WTC11 (cell line): ENCODE measurements at regions not wholly inside any gene's neighbourhood (a gene's known extent, or its start where the extent isn't known, plus 50 kb on each side); places are given as distances from the start of the nearest gene placed in this dataset.

Source experiments
- ATF1 ChIP-seq: sonication (generic); formaldehyde crosslinking; IDR thresholded peaks from 2 replicates; pipeline ENCODE4 v1.8.1; 2023; ENCODE audit warnings: mild to moderate bottlenecking, moderate library complexity, missing genetic modification reagents
- E2F1 ChIP-seq: sonication (generic); formaldehyde crosslinking; IDR thresholded peaks from 2 replicates; pipeline ENCODE4 v1.8.0; 2022; ENCODE audit warnings: mild to moderate bottlenecking, missing genetic modification reagents
- MYBL2 ChIP-seq: sonication (generic); formaldehyde crosslinking; IDR thresholded peaks from 2 replicates; pipeline ENCODE4 v1.8.1; 2023; ENCODE audit warnings: mild to moderate bottlenecking, moderate library complexity, missing genetic modification reagents
- TEAD1 ChIP-seq: sonication (generic); formaldehyde crosslinking; IDR thresholded peaks from 2 replicates; pipeline ENCODE4 v1.8.0; 2022; ENCODE audit warnings: mild to moderate bottlenecking, missing genetic modification reagents
- TF ChIP-seq, protein P1 (sequence below): fragments of 200-600 bp; IDR thresholded peaks from 2 replicates; pipeline ENCODE4 v1.8.0; 2022; ENCODE audit warnings: antibody characterized with exemption

- TF ChIP-seq ATF1 (no peak), E2F1 (no peak), MYBL2 (CRISPR knock-in tag) (no peak), TEAD1 (CRISPR knock-in tag) (no peak)
- TF ChIP-seq, protein P1, sequence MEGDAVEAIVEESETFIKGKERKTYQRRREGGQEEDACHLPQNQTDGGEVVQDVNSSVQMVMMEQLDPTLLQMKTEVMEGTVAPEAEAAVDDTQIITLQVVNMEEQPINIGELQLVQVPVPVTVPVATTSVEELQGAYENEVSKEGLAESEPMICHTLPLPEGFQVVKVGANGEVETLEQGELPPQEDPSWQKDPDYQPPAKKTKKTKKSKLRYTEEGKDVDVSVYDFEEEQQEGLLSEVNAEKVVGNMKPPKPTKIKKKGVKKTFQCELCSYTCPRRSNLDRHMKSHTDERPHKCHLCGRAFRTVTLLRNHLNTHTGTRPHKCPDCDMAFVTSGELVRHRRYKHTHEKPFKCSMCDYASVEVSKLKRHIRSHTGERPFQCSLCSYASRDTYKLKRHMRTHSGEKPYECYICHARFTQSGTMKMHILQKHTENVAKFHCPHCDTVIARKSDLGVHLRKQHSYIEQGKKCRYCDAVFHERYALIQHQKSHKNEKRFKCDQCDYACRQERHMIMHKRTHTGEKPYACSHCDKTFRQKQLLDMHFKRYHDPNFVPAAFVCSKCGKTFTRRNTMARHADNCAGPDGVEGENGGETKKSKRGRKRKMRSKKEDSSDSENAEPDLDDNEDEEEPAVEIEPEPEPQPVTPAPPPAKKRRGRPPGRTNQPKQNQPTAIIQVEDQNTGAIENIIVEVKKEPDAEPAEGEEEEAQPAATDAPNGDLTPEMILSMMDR: no peak
Measured at GRCh38 chr4:100254237-100254636, 64.0 kb upstream of the DDIT4L start.
